NOMO-1 treated with DMSO at 0.1 percent for 48 hours (cell line): ENCODE measurements at regions not wholly inside any gene's neighbourhood (a gene's known extent, or its start where the extent isn't known, plus 50 kb on each side); places are given as distances from the start of the nearest gene placed in this dataset.
A peak's percentile ranks its signal among the peaks of the same experiment; 100 is the strongest.
"Not testable (repeated sequence)": the region's sequence is repeated elsewhere in the genome, so short reads cannot be mapped to it uniquely, and the experiment has no call there.

ENCODE experiments used
- DNase-seq: peaks from one replicate; lab custom pipeline; 2025; ENCODE audit not compliant: unreplicated experiment; lab: John Stamatoyannopoulos, UW

DNA sequence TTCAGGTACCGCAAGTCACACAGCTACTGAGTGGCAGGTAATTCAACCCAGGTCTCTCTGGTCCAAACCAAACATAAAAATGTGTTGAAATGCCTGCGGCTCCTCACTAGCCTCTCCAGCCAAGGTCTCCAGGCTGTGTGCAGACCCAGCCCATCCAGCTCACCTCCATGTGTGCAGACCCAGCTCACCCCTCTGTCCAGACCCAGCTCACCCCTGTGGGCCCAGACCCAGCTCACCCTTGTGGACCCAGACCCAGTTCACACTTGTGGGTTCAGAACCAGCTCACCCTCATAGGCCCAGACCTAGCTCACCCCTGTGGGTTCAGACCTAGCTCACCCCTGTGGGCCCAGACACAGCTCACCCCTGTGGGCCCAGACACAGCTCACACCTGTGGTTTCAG, 188.0 kb upstream of the ADCY2 start:
- no peak for DNase-seq

DNA sequence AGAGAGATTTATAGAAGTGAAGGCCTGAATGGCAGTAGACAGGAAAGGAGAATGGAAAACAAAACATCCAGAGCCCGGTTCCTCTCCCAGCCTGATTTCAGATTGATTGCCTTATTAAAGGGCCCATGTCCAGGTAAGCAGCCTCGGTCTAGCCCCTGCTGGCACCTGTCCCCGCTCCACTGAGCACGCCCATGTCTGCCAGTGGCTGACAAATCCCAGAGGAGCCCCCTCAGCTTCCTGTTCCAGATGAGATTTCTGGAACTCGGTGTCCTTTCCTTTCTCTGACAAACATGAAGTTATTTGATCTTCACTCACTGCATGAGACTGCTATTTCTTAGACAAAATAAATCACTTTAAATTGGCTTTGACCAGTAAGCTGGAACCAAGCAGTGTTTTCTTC, 187.0 kb upstream of the ADCY2 start:
- DNase-seq, result no peak

DNA sequence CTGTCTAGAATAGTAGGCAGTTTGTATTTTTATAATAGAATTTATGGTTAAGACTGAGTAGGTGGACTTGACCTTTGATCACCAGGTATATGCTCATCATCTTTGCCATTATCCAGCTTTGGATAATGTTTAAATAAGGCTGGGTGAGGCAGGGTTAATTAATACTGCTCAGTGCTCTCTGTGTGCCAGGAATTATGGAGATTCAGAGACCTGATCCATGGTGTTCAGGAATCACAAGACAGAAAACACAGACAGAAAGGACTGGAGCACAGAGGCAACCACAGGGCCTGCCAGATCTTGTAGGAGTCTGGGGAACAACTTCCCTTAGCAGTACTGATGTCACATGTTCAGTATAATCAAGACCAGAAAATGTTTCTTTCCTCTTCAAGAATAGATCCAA, 186.3 kb upstream of the ADCY2 start:
- DNase-seq, result no peak

DNA sequence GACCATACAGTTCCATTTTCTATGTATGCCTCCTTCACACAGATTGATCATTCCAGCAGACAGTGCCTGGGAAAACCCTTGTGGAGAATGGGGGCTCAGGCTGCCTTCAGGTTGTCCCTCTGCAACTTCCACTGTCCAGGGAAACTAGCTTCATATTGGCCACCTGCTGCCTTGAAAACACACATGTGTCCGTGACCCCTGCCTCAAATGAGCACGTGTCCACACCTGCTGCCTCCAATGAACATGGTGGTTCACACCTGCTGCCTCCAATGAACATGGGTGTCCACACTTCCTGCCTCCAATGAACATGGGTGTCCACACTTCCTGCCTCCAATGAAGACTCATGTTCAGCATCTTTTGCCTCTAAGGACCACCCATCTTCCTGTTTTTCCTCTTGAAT, 185.4 kb upstream of the ADCY2 start:
- no peak for DNase-seq

DNA sequence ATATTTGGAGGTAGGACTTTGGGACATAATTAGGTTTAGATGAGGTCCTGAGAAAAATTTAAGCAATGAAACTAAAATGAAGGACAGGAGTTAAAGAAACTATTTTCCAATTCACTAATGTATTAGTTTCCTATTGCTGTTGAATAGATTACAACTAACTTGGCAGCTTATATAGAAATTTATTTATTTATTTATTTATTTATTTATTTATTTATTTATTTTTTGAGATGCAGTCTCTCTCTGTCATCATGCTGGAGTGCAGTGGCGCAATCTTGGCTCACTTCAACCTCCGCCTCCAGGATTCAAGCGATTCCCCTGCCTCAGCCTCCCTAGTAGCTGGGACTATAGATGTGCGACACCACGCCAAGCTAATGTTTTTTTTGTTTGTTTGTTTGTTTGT, 182.4 kb upstream of the ADCY2 start:
- DNase-seq, result no peak

DNA sequence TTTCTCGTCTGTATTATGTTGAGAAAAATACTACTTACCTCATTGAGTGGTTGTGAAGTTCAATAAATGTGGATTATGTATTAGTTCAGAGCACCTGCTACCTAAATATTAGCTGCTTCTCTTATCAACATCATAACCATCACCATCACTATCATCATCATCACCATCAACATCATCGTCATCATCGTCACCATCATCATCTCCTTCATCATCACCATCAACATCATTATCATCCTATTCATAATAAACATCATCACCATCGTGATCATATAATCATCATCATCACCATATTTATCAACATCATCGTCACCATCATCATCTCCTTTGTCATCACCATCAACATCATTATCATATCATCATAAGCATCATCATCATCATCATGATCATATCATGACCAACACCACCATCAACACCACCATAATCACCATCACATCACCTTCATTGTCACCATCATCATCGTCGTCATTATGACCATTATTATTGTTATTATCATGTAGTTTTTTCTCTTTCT, 181.0 kb upstream of the ADCY2 start:
- no peak for DNase-seq

DNA sequence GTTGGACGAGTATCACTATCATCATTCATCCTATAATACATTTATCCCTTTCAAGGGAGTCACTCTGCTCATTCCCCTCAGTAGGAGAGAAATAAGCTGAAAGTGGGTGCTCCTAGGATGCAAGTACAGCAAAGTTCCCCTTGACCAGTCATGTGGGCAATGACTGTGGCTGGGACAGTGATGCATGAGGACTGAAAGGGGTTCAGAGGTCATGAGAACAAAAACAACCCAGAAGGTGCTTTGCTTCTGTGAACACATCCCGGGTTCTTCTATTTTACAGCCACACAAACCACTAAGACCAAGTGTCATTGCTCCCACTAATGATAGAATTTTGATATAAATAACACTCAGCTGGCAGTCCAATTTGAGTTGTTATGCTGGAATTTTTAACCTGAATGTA, 177.8 kb upstream of the ADCY2 start:
- no peak for DNase-seq

DNA sequence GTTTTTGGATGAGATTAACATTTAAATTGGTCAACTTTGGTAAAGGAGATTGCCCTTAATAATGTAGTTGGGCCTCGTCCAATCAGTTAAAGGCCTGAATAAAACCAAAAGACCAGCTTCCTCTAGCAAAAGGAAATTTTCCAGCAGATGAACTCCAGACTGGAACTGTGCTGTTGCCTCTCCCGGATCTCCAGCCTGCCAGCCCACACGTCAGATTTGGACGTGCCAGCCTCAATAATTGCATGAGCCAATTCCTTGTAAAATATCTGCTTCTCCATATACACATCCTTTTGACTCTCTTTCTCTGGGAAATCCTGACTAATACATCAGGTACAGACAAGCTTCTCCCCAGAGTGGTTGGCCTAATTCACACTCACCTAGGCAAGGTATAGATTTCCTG, 175.8 kb upstream of the ADCY2 start:
- DNase-seq, result no peak

DNA sequence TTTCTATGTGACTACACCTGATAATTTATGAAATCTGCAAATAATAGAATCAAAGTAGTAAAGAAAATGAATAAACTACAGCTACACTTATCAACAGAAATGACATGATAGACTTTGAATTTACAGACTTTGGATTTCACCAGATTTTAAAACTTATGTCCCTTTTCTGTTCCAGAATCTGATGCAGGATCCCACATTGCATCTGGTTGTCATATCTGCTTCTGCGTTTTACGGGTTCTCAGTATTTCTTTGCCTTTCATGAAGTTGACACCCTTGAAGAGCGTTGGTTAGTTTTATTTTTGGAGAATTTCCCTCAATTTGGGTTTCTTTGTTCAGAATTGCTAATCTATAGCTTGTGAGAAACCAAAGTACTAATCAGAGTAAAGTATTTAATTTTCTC, 174.9 kb upstream of the ADCY2 start:
- no peak for DNase-seq

DNA sequence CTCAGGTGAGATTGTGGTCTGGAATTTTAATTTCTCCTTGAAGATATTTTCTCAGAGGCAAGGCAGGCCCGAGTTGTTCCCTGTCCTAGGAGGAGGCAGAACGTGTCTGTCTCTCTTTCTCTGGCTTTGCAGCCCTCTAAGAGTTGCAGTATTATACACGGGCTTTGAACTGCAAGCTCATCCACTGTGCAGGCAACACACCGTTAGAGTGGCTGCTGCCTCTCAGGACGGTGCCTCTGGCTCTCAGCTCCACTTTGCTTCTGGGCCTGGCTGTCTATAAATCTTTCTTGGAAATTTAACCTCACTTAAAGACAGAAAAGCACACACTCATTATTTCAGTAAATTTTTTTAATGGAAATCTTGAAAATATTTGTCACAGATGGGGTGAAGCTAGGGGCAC, 170.1 kb upstream of the ADCY2 start:
- no peak for DNase-seq

DNA sequence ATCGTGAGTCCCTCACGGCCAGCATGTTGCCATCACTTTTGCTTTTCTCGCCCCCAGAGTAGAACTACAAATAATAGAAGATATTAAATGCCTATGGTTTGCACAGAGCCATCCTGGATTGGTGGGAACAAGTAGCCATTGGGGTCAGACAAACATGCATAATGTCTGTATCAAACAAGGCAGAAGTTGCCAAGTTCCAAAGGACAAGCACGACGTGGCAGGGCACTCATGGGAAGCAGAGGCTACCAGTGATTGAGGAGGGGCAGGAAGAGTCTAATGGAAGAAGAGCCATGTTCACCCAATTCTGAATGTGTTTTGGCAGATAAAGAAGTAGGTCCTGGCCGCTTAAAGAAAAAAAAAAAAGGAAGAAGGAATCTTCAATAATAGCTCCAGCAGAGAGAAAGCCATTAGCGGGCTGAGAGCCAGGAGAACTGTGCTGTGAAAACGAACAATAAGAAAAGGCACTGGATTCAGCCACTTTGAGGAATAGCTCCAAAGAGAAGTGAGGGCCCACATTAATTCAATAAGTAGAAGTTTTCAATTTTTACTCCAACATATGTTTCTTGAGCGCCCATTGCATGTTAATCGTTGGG, 153.7 kb upstream of the ADCY2 start:
- no peak for DNase-seq

DNA sequence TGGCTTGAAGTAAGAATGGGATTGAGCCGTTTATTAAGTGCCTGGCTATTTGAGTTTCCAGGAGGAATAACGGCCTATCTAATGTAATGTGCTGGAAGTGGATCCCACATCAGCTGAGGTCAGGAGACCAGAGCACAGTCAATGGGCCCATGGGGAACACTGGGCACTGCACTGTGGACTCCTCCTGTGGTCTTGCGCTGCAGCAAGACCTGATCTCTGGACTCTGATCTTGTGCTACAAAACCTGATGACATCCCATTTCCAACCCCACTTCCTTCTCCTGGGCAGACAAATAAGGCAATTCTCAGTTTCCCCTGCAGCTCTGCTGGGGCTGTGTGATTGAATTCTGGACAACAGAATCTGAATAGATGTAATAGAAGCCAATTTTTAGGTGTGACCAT, 151.7 kb upstream of the ADCY2 start:
- no peak for DNase-seq

DNA sequence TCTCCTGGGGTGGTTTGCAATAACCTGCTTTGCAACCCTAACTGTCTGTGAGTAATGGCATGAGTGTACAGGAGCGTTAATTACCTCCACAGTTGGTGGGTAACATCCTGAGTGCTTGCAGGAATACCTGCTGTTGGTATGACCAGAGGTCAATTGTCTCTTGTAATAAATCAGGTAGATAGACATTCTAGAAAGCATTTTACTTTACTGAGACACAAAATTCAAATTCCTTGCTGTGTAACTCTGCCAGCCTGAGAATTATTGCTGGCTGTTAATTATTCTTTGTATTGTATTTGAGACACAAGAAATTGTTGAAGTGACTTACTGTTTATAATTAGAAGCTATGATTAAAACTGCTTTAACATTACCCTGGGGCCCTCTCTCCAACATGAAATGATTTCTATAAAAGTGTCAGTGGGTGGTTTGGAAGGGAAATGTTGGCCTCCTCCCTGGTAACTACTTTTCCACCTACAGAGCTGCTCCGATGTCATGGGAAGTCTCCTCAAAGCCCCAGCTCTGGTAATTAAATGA, 150.8 kb upstream of the ADCY2 start:
- DNase-seq, result no peak

DNA sequence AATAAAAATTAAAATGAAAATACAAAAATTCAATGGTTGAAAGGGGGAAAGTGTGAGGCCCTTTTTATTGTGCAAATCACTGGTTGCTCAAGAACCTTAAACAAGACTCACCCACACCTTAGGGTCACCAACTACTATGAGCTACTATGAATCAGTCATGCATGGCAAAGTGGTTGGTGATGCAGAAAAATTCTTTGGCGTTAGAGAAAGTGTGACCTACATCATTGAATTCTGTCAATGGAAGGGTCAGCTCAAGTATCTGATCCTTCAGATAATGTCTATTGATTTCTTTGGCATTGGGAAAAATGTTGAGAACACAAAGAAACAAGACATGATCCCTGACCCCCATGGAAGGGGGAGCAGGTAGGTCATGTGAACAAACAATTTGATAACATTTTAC, 149.7 kb upstream of the ADCY2 start:
- no peak for DNase-seq

DNA sequence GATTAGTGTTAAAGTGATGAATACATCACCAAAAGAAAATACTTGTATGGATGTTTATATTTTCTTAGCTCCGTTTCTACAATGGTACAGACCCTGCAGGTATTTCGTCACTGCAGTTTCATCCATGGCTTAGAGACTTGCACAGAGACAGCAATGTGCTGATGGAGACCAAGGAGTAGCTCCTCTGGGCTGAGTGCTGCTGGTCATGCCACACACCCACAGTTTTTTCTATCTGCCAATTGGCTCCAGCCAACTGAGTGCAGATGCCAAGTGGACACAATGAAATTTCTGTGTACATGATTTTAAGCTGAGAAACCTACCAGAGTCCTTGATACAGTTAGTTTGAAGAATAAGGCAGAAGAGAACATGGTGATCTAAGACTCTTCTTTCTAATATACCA, 145.9 kb upstream of the ADCY2 start:
- no peak for DNase-seq

DNA sequence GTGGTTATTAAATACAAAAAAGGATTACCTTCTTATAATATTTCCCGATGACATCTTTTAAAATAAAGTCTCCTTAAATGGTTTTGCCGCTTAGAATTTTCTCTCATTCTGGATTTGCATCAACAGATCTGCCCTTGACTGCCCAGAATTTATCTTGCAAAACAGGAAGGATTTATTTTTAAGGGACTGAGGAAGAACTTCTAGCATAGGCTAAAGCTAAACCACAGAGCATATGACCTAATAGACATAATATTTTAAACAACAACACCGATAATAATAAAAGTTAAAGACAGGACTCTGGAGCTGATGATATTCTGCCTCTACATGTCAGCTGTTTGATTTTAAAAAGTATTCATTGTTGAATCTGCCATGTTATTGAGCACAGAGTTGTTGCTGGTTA, 145.3 kb upstream of the ADCY2 start:
- DNase-seq, result peak; percentile 84

DNA sequence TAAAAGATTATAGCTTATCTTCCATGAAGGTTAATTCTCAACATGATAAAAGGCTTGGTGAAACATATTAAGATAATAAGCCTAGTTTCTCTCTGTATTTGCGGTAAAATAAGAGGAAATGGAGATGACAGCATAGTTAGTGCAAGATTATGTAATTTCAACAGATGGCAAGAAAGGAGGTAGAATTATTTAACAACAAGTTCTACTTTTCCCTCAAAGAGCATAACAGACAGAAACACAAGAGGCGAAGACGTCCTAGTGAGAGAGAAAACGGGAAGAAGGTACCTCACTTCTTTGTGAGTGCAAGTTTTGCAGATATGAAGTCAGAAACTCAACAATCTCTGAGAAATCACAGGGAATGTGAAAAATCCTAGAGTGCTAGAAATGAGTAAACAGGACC, 144.8 kb upstream of the ADCY2 start:
- DNase-seq, result peak; percentile 100

DNA sequence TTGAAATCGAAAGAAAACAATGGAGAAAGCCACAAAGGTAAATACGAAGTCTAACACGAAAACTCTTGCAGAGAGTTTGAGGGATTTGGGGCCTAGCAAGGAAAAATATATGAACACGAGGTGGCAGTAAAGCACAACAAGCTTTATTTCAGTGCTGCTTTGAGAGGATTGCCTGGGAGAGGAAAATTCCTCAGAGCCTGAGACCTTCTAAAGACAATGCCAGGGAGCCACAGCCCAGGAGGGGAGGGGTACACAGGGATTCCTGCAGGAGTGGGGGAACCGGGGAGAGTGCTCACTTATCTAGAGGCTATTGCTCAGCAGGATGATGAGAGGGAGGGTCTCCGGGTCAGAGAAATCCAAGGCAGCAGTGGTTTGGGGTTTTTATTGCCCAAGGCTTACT, 134.9 kb upstream of the ADCY2 start:
- peak; percentile 88 for DNase-seq

DNA sequence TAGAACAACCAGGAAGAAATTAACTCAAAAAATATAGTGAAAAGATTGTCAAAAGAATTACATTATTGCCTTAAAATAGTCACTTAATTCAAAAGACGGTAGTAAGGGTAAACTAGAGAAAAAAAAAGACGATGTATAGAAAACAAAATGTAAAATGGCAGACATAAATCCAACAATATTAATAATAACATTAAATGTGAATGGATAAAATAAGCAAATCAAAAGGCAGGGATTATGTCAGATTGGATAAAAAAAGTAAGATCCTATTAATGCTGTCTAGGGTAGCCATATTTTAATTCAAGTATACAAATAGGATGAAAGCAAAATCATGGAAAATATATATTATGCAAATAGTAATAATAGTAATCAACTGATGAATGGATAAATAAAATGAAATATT, 134.0 kb upstream of the ADCY2 start:
- no peak for DNase-seq

DNA sequence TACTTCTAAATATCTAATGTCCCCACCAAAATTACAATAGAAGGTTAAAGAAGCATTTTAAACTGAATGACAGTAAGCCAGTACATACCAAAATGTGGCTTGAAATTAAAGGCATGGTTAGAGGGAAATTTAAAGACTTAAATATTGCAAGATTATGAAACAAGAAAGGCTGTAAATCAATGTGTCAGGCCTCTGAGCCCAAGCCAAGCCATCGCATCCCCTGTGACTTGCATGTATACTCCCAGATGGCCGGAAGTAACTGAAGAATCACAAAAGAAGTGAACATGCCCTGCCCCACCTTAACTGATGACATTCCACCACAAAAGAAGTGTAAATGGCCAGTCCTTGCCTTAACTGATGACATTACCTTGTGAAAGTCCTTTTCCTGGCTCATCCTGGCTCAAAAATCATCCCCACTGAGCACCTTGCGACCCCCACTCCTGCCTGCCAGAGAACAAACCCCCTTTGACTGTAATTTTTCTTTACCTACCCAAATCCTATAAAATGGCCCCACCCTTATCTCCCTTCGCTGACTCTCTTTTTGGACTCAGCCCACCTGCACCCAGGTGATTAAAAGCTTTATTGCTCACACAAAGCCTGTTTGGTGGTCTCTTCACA, 132.4 kb upstream of the ADCY2 start:
- DNase-seq, result peak; percentile 96

DNA sequence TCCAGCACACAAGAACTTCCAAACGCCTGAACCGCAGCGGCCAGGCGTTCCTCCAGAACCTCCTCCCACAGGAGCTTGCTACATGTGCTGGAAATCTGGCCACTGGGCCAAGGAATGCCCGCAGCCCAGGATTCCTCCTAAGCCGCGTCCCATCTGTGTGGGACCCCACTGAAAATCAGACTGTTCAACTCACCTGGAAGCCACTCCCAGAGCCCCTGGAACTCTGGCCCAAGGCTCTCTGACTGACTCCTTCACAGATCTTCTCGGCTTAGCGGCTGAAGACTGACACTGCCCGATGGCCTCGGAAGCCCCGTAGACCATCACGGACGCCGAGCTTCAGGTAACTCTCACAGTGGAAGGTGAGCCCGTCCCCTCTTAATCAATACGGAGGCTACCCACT, 130.2 kb upstream of the ADCY2 start:
- not testable (repeated sequence) for DNase-seq

DNA sequence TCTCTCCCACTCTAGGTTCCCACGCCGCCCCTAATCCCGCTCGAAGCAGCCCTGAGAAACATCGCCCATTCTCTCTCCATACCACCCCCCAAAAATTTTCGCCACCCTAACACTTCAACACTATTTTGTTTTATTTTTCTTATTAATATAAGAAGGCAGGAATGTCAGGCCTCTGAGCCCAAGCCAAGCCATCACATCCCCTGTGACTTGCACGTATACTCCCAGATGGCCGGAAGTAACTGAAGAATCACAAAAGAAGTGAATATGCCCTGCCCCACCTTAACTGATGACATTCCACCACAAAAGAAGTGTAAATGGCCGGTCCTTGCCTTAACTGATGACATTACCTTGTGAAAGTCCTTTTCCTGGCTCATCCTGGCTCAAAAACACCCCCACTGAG, 127.2 kb upstream of the ADCY2 start:
- DNase-seq, result not testable (repeated sequence)
